Non-pigmented ciliary epithelial cell (primary cell): ENCODE measurements at regions not wholly inside any gene's neighbourhood (a gene's known extent, or its start where the extent isn't known, plus 50 kb on each side); places are given as distances from the start of the nearest gene placed in this dataset.

Source experiments
- DNase-seq: peaks from one replicate; pipeline ENCODE4 v3.0.0-alpha.2; 2010; ENCODE audit warnings: low read depth

- DNase-seq = no peak
Measured at GRCh38 chr12:105705765-105706164, 375.3 kb downstream of the C12orf75 start.

GRCh38 chr12:105706321-105706972 lies 376.0 kb downstream of the C12orf75 start:
- DNase-seq = no peak

DNA sequence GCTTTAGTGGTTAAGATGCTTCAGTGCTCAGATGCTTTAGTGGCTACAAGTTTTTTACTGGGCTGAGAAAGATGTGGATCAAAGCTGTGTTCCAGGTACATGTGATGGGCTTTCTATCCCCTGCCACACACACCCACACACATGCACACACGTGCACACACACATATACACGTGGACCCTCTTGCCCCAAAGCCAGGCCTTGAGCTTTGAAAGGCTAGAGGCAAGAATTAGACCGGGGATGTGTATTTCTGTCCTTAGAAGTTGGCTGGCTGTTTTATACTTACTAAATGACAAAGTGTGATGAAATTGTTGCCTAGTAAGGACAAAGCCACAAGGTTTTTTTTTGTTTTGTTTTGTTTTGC lies 376.5 kb downstream of the C12orf75 start:
- DNase-seq = no peak

- no peak for DNase-seq
Measured at GRCh38 chr12:105713606-105714305, 383.3 kb downstream of the C12orf75 start.

GRCh38 chr12:105716621-105717020 lies 386.1 kb downstream of the C12orf75 start:
- DNase-seq = no peak

DNA sequence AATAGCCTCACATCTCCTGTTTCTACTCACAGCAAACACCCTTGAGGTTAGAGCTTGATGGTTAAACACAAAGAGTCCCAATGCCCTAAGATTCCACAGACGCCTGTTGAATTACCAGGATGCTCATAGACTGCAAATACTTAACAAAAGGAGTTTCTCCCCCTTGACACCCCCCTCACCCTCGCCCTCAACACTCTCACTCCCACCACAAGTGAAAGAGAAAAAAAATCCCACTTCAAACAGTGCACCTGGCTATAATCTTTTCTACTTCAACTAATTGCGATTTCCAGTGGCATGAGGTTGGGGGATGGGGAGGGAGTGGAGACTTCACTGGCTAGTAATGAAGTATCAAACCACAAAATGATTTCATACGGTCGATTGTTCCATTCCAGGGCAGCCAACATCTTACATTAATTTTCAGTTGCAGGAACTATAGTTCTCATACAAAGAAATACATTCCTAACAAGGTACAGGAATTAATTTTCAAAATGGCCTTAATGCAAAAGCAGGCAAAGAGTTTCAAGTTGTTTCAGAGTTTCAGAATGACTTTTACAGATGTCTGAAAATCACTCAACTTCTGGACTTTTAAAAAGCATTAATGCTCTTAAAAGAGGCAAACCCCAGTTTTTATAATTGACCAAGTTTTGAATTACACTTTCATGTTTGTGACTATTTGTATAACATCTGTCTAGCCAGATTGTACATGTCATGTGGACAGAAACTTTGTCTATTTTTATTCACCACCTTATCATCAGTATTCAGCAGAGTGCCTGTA lies 390.7 kb downstream of the C12orf75 start:
- no peak for DNase-seq

DNA sequence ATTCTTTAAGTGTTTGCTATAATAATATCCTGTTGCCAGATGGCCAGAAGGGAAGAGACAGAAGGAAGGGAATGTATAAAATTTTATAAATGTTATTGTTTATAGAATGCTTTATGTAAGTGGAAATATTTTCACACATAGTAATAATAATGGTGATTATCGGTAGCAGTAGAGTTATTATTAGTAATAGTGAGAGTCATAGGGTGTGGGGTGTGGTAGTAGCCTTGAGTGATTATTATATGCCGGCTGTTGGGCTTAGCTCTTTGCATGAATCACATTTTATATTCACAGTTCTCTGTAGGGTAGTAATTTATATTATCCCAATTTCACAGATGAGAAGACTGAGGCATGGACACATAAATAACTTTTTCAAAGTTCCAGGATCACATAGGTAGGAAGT lies 391.4 kb downstream of the C12orf75 start:
- DNase-seq = no peak

- DNase-seq = no peak
Measured at GRCh38 chr12:105723066-105723465, 392.6 kb downstream of the C12orf75 start.

DNA sequence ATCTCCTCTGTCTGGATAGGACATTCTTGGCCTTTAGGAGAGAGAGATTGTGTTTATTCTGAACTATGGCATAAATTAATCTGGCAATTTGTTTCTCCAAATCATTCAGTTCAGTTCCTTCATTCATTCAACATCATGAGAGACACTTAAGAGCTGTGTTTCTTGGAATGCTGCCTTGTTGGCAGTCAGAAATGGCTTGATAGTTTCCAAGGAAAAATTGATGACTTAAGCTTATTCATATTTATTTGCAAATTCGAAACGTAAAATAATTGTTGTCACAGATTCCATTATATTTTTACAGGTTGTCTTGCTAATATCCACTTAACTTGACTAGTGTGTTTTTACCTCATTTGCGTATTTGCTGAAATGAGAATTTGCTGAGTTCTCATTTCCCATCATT lies 393.0 kb downstream of the C12orf75 start:
- no peak for DNase-seq

GRCh38 chr12:105724641-105725040 lies 394.1 kb downstream of the C12orf75 start:
- DNase-seq = no peak

- DNase-seq = no peak
Measured at GRCh38 chr12:105725054-105725453, 394.6 kb downstream of the C12orf75 start.

- DNase-seq = no peak
Measured at GRCh38 chr12:105729181-105729771, 398.8 kb downstream of the C12orf75 start.

DNA sequence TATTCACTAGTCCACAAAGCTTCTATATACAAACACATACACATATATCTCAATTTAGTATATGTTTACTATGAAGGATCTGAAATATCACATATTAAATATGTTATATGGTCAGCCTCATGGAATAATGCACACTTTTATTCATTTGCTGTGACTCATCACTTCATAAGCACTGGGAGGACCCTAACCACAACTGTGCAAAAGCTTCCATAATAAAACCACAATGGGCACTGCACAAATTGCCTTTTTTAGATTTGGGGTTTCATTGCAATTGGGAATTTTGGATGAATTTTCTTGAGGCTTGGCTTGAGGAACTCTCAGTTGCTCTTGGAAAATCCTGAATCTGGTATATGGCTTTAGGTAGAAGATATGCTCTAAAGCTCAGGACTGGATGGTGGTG lies 399.4 kb downstream of the C12orf75 start:
- DNase-seq = no peak

DNA sequence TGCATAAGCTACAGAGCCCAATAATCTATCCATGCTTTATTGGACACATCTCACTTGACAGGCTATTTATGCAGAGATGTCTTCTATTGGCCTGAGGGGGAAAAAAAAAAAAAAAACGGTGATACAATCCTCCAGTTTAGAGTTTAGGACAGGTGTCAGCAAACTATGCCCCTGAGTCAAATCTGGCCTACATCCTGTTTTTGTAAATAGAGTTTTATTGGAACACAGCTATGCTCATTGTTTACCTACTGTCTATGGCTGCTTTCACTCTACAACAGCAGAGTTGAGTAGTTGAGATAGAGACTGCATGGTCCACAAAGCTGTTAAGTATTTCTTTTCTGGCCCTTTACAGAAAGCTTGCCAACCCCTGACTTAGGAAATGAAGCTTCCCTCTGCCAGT lies 403.1 kb downstream of the C12orf75 start:
- DNase-seq = no peak

DNA sequence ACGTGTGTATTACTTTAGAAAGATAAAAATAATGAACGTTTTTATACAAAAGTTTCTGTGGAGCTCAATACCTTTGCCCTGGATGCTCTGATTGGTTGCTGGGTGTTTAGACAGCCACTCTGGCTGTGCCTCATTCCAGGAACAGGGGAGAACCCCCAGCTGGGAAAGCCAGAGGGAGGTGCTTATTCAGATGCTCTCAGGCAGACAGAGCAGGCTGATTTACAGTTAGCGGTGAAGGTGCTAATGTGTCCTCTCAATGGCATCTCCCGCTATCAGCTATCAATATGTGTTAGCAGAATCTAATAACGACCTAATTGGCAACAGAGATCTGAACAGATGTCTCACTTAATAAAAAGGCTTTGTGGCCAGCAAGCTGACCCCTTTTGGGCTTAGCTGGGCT lies 402.3 kb downstream of the NUAK1 start:
- no peak for DNase-seq

DNA sequence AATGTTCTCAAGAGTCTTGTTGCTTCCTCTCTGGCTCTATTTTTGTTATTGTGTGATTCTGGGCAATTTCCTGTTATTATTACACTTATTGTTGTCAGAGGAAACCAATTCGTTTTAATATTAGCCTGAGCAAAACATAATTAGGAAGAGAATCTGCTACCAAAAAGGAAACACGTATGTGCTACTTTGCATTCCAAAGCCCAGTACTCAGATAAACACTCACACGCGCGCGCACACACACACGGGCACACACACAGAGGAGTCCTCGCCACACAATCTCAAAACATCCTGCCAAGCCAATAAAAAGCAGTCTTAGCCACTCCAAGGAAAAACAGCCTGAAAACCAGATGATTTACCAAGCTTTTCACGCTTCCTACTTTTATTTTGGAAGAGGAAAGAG lies 400.7 kb downstream of the NUAK1 start:
- no peak for DNase-seq

GRCh38 chr12:105740369-105740768 lies 398.4 kb downstream of the NUAK1 start:
- no peak for DNase-seq

- no peak for DNase-seq
Measured at GRCh38 chr12:105740970-105741725, 397.6 kb downstream of the NUAK1 start.

DNA sequence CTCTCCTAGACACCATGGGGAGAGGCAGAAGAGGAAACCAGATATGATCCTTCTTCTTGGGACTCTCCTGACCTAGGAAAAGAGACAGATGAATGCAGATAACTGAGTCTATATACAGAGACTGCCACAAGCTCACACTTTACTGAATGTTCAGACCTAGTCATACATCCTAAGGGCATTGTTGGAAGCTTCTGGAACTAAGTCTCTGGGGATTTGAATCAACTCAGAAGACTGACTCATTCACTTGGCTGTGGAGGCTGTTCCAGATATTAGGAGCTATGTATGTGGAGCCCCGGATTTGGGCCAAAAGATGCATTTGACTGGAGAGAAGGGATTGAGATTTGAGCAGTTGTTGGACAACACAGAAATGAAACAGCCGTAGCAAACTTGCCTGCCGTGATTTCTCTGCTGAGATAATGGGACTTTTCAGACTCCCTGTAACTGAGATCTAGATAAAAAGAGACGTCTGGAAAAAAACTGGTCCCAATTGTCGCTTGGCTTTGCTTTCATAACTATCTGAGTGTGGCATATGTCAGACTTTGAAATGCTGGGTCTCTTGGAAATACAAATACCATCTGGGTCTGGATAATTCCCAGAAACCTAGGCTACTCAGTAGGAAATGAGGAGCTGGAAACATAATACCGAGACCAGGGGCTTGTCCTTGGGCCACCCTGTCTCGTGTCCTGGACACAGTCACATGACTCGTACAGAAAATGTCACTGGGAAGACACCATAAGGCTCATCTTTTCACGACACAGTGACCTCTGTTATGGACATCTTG lies 396.8 kb downstream of the NUAK1 start:
- no peak for DNase-seq

DNA sequence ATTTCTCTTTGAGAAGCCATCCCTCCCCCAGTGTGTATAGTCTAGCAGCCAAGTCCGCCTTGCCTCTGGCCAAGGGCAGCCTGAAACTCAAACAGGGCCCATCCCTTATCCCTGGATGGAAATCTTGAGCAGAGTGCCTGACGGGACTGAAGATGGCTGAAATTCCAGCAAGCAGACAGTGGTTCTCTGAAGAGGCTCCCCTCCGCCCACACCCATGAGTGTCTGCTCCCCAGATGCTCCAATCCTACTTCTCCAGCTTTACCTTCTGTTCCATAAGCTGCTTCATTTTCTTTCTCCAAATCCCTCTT lies 396.2 kb downstream of the NUAK1 start:
- no peak for DNase-seq

DNA sequence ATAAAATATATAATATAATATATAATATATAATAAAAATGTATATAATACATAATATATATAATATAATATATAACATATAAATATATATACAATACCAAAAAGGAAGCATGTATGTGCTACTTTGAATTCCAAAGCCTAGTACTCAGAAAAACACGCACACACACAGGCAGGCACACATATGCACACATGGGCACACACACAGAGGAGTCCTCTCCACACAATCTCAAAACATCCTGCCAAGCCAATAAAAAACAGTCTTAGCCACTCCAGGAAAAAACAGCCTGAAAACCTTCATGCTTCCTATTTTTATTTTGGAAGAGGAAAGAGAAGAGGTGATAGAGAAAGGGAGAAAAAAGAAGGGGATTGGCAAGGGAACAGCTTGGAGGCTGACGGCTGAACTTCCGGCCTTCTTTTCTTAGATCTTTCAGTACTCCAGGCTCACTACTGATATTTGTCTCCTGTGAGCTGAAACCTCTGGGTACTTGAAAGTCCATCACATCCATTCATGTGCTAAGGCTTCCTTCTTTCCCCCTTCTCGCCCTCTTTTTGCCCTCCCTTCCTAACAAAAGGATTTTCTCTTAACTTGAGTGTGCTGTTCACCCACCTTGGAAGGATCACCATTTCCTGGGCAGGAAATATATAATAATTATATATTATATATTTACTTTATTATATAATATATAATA lies 394.2 kb downstream of the NUAK1 start:
- DNase-seq = no peak
